Omental fat pad (tissue), 3 donors: ENCODE measurements at regions not wholly inside any gene's neighbourhood (a gene's known extent, or its start where the extent isn't known, plus 50 kb on each side); places are given as distances from the start of the nearest gene placed in this dataset.

ENCODE experiments used
- ATAC-seq: fragments of 150-250 bp; one replicate; pipeline ENCODE4 v1.9.1; 2016; ENCODE audit warnings: mild to moderate bottlenecking, moderate library complexity; ENCODE audit not compliant: low FRiP score
- DNase-seq: peaks from one replicate; pipeline ENCODE4 v3.0.0-alpha.2; 2019; ENCODE audit warnings: low spot score
- CTCF ChIP-seq, 3 donors: fragments of 450-650 bp; IDR thresholded peaks; one replicate each; pipeline ENCODE4 v1.5.1; 2016 to 2017; ENCODE audit warnings: antibody characterized with exemption in 3 of 3, mild to moderate bottlenecking in 3 of 3, moderate library complexity in 2 of 3

- DNase-seq = no peak
- no peak for ATAC-seq
- no peak for TF ChIP-seq CTCF (IDR thresholded peaks at IDR 0.05)
Observed at GRCh38 chr3:153762411-153763235, 358.6 kb upstream of the ARHGEF26 start.

GRCh38 chr3:153767601-153768560, 353.3 kb upstream of the ARHGEF26 start:
- no peak for TF ChIP-seq CTCF (IDR thresholded peaks at IDR 0.05)
- ATAC-seq = no peak
- DNase-seq = no peak

- ATAC-seq (peak; percentile 68), DNase-seq (no peak)
- TF ChIP-seq CTCF (IDR thresholded peaks at IDR 0.05) = peak in 2 of 3 donors; percentile 18 to 36
Observed at GRCh38 chr3:153768561-153769469, 352.4 kb upstream of the ARHGEF26 start.

- TF ChIP-seq CTCF (IDR thresholded peaks at IDR 0.05) = no peak
- DNase-seq = no peak
- no peak for ATAC-seq
Observed at GRCh38 chr3:153783106-153783505, 338.1 kb upstream of the ARHGEF26 start.

GRCh38 chr3:153783741-153784480, 337.3 kb upstream of the ARHGEF26 start:
- DNase-seq = no peak
- no peak for ATAC-seq
- TF ChIP-seq CTCF (IDR thresholded peaks at IDR 0.05) = no peak

GRCh38 chr3:153785901-153786300, 335.3 kb upstream of the ARHGEF26 start:
- TF ChIP-seq CTCF (IDR thresholded peaks at IDR 0.05) = no peak
- no peak for DNase-seq
- no peak for ATAC-seq
